WTC11 (cell line): ENCODE measurements at regions not wholly inside any gene's neighbourhood (a gene's known extent, or its start where the extent isn't known, plus 50 kb on each side); places are given as distances from the start of the nearest gene placed in this dataset.
"Not testable (repeated sequence)": the region's sequence is repeated elsewhere in the genome, so short reads cannot be mapped to it uniquely, and the experiment has no call there.

Source experiments
- GABPB1 ChIP-seq: sonication (generic); formaldehyde crosslinking; IDR thresholded peaks from 2 replicates; pipeline ENCODE4 v1.8.1; 2023; ENCODE audit warnings: mild to moderate bottlenecking, missing genetic modification reagents
- NR2C2 ChIP-seq: sonication (generic); formaldehyde crosslinking; IDR thresholded peaks from 2 replicates; pipeline ENCODE4 v1.8.0; 2022; ENCODE audit warnings: mild to moderate bottlenecking, missing genetic modification reagents
- SMAD3 ChIP-seq: sonication (generic); formaldehyde crosslinking; IDR thresholded peaks from 2 replicates; pipeline ENCODE4 v1.8.0; 2022; ENCODE audit warnings: missing genetic modification reagents, mild to moderate bottlenecking, borderline replicate concordance
- TF ChIP-seq, protein P1 (sequence below): fragments of 200-600 bp; IDR thresholded peaks from 2 replicates; pipeline ENCODE4 v1.8.0; 2022; ENCODE audit warnings: antibody characterized with exemption
- TF ChIP-seq, protein P2 (sequence below): sonication (generic); formaldehyde crosslinking; IDR thresholded peaks from 2 replicates; pipeline ENCODE4 v1.8.0; 2023; ENCODE audit warnings: missing genetic modification reagents, mild to moderate bottlenecking, borderline replicate concordance
- TF ChIP-seq, protein P3 (sequence below): sonication (generic); formaldehyde crosslinking; IDR thresholded peaks from 2 replicates; pipeline ENCODE4 v1.8.1; 2022; ENCODE audit warnings: mild to moderate bottlenecking, moderate library complexity, missing genetic modification reagents

DNA sequence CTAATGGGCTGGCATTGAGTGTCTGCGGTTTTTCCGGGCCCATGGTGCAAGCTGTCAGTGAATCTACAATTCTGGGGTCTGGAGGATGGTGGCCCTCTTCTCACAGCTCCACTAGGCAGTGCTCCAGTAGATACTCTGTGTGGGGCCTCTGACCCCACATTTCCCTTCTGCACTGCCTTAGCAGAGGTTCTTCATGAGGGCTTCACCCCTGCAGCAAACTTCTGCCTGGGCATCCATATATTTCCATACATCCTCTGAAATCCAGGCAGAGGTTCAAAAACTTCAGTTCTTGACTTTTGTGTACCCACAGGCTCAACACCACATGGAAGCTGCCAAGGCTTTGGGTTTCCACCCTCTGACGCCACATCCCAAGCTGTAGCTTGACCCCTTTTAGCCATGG is 846.2 kb downstream of the RNF144A start:
- not testable (repeated sequence) for TF ChIP-seq SMAD3 (CRISPR knock-in tag); NR2C2 (CRISPR knock-in tag); GABPB1
- TF ChIP-seq, protein P1, sequence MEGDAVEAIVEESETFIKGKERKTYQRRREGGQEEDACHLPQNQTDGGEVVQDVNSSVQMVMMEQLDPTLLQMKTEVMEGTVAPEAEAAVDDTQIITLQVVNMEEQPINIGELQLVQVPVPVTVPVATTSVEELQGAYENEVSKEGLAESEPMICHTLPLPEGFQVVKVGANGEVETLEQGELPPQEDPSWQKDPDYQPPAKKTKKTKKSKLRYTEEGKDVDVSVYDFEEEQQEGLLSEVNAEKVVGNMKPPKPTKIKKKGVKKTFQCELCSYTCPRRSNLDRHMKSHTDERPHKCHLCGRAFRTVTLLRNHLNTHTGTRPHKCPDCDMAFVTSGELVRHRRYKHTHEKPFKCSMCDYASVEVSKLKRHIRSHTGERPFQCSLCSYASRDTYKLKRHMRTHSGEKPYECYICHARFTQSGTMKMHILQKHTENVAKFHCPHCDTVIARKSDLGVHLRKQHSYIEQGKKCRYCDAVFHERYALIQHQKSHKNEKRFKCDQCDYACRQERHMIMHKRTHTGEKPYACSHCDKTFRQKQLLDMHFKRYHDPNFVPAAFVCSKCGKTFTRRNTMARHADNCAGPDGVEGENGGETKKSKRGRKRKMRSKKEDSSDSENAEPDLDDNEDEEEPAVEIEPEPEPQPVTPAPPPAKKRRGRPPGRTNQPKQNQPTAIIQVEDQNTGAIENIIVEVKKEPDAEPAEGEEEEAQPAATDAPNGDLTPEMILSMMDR, result not testable (repeated sequence)
- TF ChIP-seq, protein P2, sequence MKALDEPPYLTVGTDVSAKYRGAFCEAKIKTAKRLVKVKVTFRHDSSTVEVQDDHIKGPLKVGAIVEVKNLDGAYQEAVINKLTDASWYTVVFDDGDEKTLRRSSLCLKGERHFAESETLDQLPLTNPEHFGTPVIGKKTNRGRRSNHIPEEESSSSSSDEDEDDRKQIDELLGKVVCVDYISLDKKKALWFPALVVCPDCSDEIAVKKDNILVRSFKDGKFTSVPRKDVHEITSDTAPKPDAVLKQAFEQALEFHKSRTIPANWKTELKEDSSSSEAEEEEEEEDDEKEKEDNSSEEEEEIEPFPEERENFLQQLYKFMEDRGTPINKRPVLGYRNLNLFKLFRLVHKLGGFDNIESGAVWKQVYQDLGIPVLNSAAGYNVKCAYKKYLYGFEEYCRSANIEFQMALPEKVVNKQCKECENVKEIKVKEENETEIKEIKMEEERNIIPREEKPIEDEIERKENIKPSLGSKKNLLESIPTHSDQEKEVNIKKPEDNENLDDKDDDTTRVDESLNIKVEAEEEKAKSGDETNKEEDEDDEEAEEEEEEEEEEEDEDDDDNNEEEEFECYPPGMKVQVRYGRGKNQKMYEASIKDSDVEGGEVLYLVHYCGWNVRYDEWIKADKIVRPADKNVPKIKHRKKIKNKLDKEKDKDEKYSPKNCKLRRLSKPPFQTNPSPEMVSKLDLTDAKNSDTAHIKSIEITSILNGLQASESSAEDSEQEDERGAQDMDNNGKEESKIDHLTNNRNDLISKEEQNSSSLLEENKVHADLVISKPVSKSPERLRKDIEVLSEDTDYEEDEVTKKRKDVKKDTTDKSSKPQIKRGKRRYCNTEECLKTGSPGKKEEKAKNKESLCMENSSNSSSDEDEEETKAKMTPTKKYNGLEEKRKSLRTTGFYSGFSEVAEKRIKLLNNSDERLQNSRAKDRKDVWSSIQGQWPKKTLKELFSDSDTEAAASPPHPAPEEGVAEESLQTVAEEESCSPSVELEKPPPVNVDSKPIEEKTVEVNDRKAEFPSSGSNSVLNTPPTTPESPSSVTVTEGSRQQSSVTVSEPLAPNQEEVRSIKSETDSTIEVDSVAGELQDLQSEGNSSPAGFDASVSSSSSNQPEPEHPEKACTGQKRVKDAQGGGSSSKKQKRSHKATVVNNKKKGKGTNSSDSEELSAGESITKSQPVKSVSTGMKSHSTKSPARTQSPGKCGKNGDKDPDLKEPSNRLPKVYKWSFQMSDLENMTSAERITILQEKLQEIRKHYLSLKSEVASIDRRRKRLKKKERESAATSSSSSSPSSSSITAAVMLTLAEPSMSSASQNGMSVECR (CRISPR knock-in tag), result not testable (repeated sequence)
- TF ChIP-seq, protein P3, sequence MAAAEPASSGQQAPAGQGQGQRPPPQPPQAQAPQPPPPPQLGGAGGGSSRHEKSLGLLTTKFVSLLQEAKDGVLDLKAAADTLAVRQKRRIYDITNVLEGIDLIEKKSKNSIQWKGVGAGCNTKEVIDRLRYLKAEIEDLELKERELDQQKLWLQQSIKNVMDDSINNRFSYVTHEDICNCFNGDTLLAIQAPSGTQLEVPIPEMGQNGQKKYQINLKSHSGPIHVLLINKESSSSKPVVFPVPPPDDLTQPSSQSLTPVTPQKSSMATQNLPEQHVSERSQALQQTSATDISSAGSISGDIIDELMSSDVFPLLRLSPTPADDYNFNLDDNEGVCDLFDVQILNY (CRISPR knock-in tag), result not testable (repeated sequence)
